ENCODE measurements at regions not wholly inside any gene's neighbourhood (a gene's known extent, or its start where the extent isn't known, plus 50 kb on each side); places are given as distances from the start of the nearest gene placed in this dataset.

DNA sequence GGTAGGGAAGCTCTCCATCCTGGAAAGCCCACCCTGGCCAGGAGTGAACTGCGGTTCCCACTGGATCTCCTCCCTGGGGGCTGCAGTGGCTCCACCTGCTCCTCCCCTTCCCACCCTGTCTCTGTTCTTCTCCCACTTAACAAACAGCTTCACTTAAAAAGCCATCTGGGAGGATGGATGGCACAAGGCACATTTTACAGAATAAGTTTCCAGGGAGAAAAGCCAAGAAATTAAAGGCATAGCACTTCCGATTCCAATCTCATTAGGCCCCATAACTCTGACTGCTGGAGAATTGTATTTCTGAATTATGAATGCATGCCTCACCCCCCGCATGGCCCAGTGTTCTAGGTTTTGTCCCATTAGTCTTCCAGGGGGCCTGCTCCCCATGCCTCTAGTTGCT lies 718.3 kb downstream of the PTPRU start:
- TF ChIP-seq, protein P1, sequence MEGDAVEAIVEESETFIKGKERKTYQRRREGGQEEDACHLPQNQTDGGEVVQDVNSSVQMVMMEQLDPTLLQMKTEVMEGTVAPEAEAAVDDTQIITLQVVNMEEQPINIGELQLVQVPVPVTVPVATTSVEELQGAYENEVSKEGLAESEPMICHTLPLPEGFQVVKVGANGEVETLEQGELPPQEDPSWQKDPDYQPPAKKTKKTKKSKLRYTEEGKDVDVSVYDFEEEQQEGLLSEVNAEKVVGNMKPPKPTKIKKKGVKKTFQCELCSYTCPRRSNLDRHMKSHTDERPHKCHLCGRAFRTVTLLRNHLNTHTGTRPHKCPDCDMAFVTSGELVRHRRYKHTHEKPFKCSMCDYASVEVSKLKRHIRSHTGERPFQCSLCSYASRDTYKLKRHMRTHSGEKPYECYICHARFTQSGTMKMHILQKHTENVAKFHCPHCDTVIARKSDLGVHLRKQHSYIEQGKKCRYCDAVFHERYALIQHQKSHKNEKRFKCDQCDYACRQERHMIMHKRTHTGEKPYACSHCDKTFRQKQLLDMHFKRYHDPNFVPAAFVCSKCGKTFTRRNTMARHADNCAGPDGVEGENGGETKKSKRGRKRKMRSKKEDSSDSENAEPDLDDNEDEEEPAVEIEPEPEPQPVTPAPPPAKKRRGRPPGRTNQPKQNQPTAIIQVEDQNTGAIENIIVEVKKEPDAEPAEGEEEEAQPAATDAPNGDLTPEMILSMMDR (IDR thresholded peaks at IDR 0.05 in 4 of 5, conservative IDR thresholded peaks at IDR 0.05 in 1 of 5), result no peak
- no peak for TF ChIP-seq POLR2A (IDR thresholded peaks at IDR 0.05)

Data from gastrocnemius medialis (tissue), 4 donors.